GM18511 (cell line): ENCODE measurements at regions not wholly inside any gene's neighbourhood (a gene's known extent, or its start where the extent isn't known, plus 50 kb on each side); places are given as distances from the start of the nearest gene placed in this dataset.
A peak's percentile ranks its signal among the peaks of the same experiment; 100 is the strongest.
"Not testable (repeated sequence)": the region's sequence is repeated elsewhere in the genome, so short reads cannot be mapped to it uniquely, and the experiment has no call there.

Source experiments
- ATAC-seq: cut with Tn5 transposase; IDR thresholded peaks from one replicate; pipeline ENCODE4 v1.9.1; 2021; ENCODE audit warnings: mild to moderate bottlenecking, moderate library complexity; ENCODE audit not compliant: unreplicated experiment

- ATAC-seq, result no peak
Observed at GRCh38 chr6:8652710-8653109, 217.4 kb upstream of the SLC35B3 start.

GRCh38 chr6:8651998-8652397 is 216.7 kb upstream of the SLC35B3 start:
- no peak for ATAC-seq

GRCh38 chr6:8645212-8645611 is 209.9 kb upstream of the SLC35B3 start:
- ATAC-seq, result no peak

- no peak for ATAC-seq
Observed at GRCh38 chr6:8644306-8644705, 209.0 kb upstream of the SLC35B3 start.

- ATAC-seq, result no peak
Observed at GRCh38 chr6:8642854-8643253, 207.5 kb upstream of the SLC35B3 start.

- no peak for ATAC-seq
Observed at GRCh38 chr6:8642131-8642530, 206.8 kb upstream of the SLC35B3 start.

GRCh38 chr6:8639928-8640649 is 204.7 kb upstream of the SLC35B3 start:
- ATAC-seq, result no peak

- ATAC-seq, result no peak
Observed at GRCh38 chr6:8637896-8638597, 202.7 kb upstream of the SLC35B3 start.

GRCh38 chr6:8633762-8634161 is 198.4 kb upstream of the SLC35B3 start:
- no peak for ATAC-seq

GRCh38 chr6:8628736-8629135 is 193.4 kb upstream of the SLC35B3 start:
- no peak for ATAC-seq

GRCh38 chr6:8628063-8628462 is 192.7 kb upstream of the SLC35B3 start:
- ATAC-seq, result no peak

- ATAC-seq, result peak; percentile 69
Observed at GRCh38 chr6:8627085-8627861, 191.9 kb upstream of the SLC35B3 start.

- ATAC-seq, result no peak
Observed at GRCh38 chr6:8624665-8625064, 189.3 kb upstream of the SLC35B3 start.

- no peak for ATAC-seq
Observed at GRCh38 chr6:8623441-8623840, 188.1 kb upstream of the SLC35B3 start.

GRCh38 chr6:8619853-8620252 is 184.5 kb upstream of the SLC35B3 start:
- ATAC-seq, result no peak

- not testable (repeated sequence) for ATAC-seq
Observed at GRCh38 chr6:8619408-8619807, 184.1 kb upstream of the SLC35B3 start.

- no peak for ATAC-seq
Observed at GRCh38 chr6:8608737-8609136, 173.4 kb upstream of the SLC35B3 start.

GRCh38 chr6:8589941-8590729 is 154.8 kb upstream of the SLC35B3 start:
- ATAC-seq, result no peak

GRCh38 chr6:8588176-8588575 is 152.8 kb upstream of the SLC35B3 start:
- no peak for ATAC-seq

GRCh38 chr6:8583291-8583690 is 147.9 kb upstream of the SLC35B3 start:
- ATAC-seq, result no peak

- no peak for ATAC-seq
Observed at GRCh38 chr6:8579372-8579771, 144.0 kb upstream of the SLC35B3 start.
